Prostate gland (tissue), 2 donors: ENCODE measurements at regions not wholly inside any gene's neighbourhood (a gene's known extent, or its start where the extent isn't known, plus 50 kb on each side); places are given as distances from the start of the nearest gene placed in this dataset.

Experiments
- CTCF ChIP-seq, 4 experiments: fragments of 200-600 bp in 2 of 4; fragments of 450-650 bp in 2 of 4; sonication (generic) in 2 of 4; IDR thresholded peaks; 1 replicate in 3 of 4; 2 replicates in 1 of 4; pipeline ENCODE4 v1.5.1; 2016 to 2019; ENCODE audit warnings: antibody characterized with exemption in 4 of 4, mild to moderate bottlenecking in 2 of 4, moderate library complexity in 2 of 4
- POLR2A ChIP-seq: fragments of 450-650 bp; IDR thresholded peaks from one replicate; pipeline ENCODE4 v1.6.1; 2016; ENCODE audit warnings: antibody characterized with exemption, mild to moderate bottlenecking
- POLR2AphosphoS5 ChIP-seq: sonication (generic); formaldehyde crosslinking; IDR thresholded peaks from one replicate; pipeline ENCODE4 v1.6.1; 2017; ENCODE audit warnings: antibody characterized with exemption

- no peak for TF ChIP-seq CTCF (IDR thresholded peaks at IDR 0.05)
- no peak for TF ChIP-seq POLR2A
- TF ChIP-seq POLR2AphosphoS5 = no peak
Observed at GRCh38 chr2:14899621-14900414, 267.3 kb downstream of the LRATD1 start.
